HEK293T (cell line): ENCODE measurements at regions not wholly inside any gene's neighbourhood (a gene's known extent, or its start where the extent isn't known, plus 50 kb on each side); places are given as distances from the start of the nearest gene placed in this dataset.

Experiments
- BHLHE40 ChIP-seq: fragments of 450-650 bp; IDR thresholded peaks from 2 replicates; pipeline ENCODE4 v1.6.1; 2016; ENCODE audit warnings: mild to moderate bottlenecking, moderate library complexity, borderline replicate concordance
- CTBP1 ChIP-seq: fragments of 450-650 bp; IDR thresholded peaks from 2 replicates; pipeline ENCODE4 v1.6.1; 2016; ENCODE audit warnings: borderline replicate concordance
- NFRKB ChIP-seq: fragments of 450-650 bp; IDR thresholded peaks from 2 replicates; pipeline ENCODE4 v1.6.1; 2016; ENCODE audit warnings: mild to moderate bottlenecking, moderate library complexity
- SP1 ChIP-seq: fragments of 450-650 bp; IDR thresholded peaks from 2 replicates; pipeline ENCODE4 v1.6.1; 2017
- TARDBP ChIP-seq: fragments of 450-650 bp; IDR thresholded peaks from 2 replicates; pipeline ENCODE4 v1.6.1; 2016
- ZNF384 ChIP-seq: fragments of 450-650 bp; IDR thresholded peaks from 2 replicates; pipeline ENCODE4 v1.6.1; 2016

GRCh38 chr14:98099527-98099926 lies 1172.5 kb downstream of the BCL11B start:
- no peak for TF ChIP-seq BHLHE40
- TF ChIP-seq SP1, result no peak
- no peak for TF ChIP-seq CTBP1
- TF ChIP-seq ZNF384, result no peak
- no peak for TF ChIP-seq NFRKB
- no peak for TF ChIP-seq TARDBP
